Eye (tissue), 1 donor: ENCODE measurements at regions not wholly inside any gene's neighbourhood (a gene's known extent, or its start where the extent isn't known, plus 50 kb on each side); places are given as distances from the start of the nearest gene placed in this dataset.

Experiments
- DNase-seq: peaks from one replicate; pipeline ENCODE4 v3.0.0-alpha.2; 2015

GRCh38 chr5:124644582-124644981 lies 101.9 kb downstream of the ZNF608 start:
- DNase-seq = no peak

GRCh38 chr5:124644138-124644537 lies 102.3 kb downstream of the ZNF608 start:
- peak; percentile 50 for DNase-seq

- peak; percentile 14 for DNase-seq
Measured at GRCh38 chr5:124643336-124643735, 103.1 kb downstream of the ZNF608 start.

- no peak for DNase-seq
Measured at GRCh38 chr5:124642151-124642550, 104.3 kb downstream of the ZNF608 start.

GRCh38 chr5:124641154-124641792 lies 105.2 kb downstream of the ZNF608 start:
- no peak for DNase-seq

- DNase-seq = peak; percentile 65
Measured at GRCh38 chr5:124639095-124639665, 107.3 kb downstream of the ZNF608 start.

- no peak for DNase-seq
Measured at GRCh38 chr5:124637011-124637410, 109.4 kb downstream of the ZNF608 start.

GRCh38 chr5:124634741-124635323 lies 111.6 kb downstream of the ZNF608 start:
- no peak for DNase-seq

- DNase-seq = peak; percentile 16
Measured at GRCh38 chr5:124634228-124634739, 112.2 kb downstream of the ZNF608 start.

- DNase-seq = peak; percentile 3
Measured at GRCh38 chr5:124633209-124633608, 113.2 kb downstream of the ZNF608 start.

- peak; percentile 60 for DNase-seq
Measured at GRCh38 chr5:124631874-124632550, 114.4 kb downstream of the ZNF608 start.

- DNase-seq = no peak
Measured at GRCh38 chr5:124630767-124631704, 115.4 kb downstream of the ZNF608 start.

- peak; percentile 61 for DNase-seq
Measured at GRCh38 chr5:124628721-124629596, 117.5 kb downstream of the ZNF608 start.

GRCh38 chr5:124627815-124628595 lies 118.4 kb downstream of the ZNF608 start:
- DNase-seq = no peak

- DNase-seq = no peak
Measured at GRCh38 chr5:124626053-124626452, 120.4 kb downstream of the ZNF608 start.

GRCh38 chr5:124623265-124623664 lies 123.2 kb downstream of the ZNF608 start:
- DNase-seq = no peak

GRCh38 chr5:124622851-124623250 lies 123.6 kb downstream of the ZNF608 start:
- no peak for DNase-seq

GRCh38 chr5:124621279-124621678 lies 125.2 kb downstream of the ZNF608 start:
- no peak for DNase-seq

GRCh38 chr5:124620743-124621142 lies 125.7 kb downstream of the ZNF608 start:
- DNase-seq = no peak

- DNase-seq = no peak
Measured at GRCh38 chr5:124619121-124619520, 127.3 kb downstream of the ZNF608 start.

- no peak for DNase-seq
Measured at GRCh38 chr5:124617787-124618186, 128.7 kb downstream of the ZNF608 start.
